H1 (cell line): ENCODE measurements at regions not wholly inside any gene's neighbourhood (a gene's known extent, or its start where the extent isn't known, plus 50 kb on each side); places are given as distances from the start of the nearest gene placed in this dataset.

ENCODE experiments used
- CTCF ChIA-PET: fragments of 300-600 bp; sonication (Branson Sonifier 250); formaldehyde crosslinking; loops from one replicate; lab custom pipeline; 2021; ENCODE audit not compliant: partially characterized antibody; lab: Charles Lee
- POLR2A ChIA-PET: fragments of 300-600 bp; sonication (Branson Sonifier 250); formaldehyde crosslinking; loops from one replicate; lab custom pipeline; 2021; ENCODE audit warnings: inconsistent platforms; ENCODE audit not compliant: partially characterized antibody; lab: Charles Lee
- DNase-seq, 2 experiments: peaks; one replicate each; pipeline versions ENCODE4 v3.0.0 to v3.0.0-alpha.2; 2010 to 2022; ENCODE audit warnings: low spot score in 2 of 2, low read depth in 1 of 2, mixed read lengths in 1 of 2
- FAIRE-seq: peaks from 2 replicates; lab custom pipeline; 2011; peaks lifted over from hg19 to GRCh38; lab: Jason Lieb, UNC
- H2AFZ ChIP-seq: 2 replicates; pipeline ENCODE4 v1.8.1; 2012; ENCODE audit warnings: low read length, inconsistent platforms
- H2AK5ac ChIP-seq: 2 replicates; pipeline ENCODE4 v1.6.1; 2013; ENCODE audit warnings: low read depth, low read length
- H2BK120ac ChIP-seq: replicated peaks from 2 replicates; pipeline ENCODE3; 2013; ENCODE audit warnings: low read depth, low read length, inconsistent platforms
- H2BK12ac ChIP-seq: 2 replicates; pipeline ENCODE4 v1.6.1; 2013; ENCODE audit warnings: low read depth, low read length
- H2BK15ac ChIP-seq: 2 replicates; pipeline ENCODE4 v1.6.1; 2013; ENCODE audit warnings: low read length
- H2BK20ac ChIP-seq: 2 replicates; pipeline ENCODE4 v1.6.1; 2013; ENCODE audit warnings: low read length
- H2BK5ac ChIP-seq: 2 replicates; pipeline ENCODE4 v1.6.1; 2013; ENCODE audit warnings: low read depth, low read length
- H3K14ac ChIP-seq: 2 replicates; pipeline ENCODE4 v1.6.1; 2013; ENCODE audit warnings: inconsistent platforms; ENCODE audit not compliant: insufficient read length
- H3K18ac ChIP-seq: 2 replicates; pipeline ENCODE4 v1.6.1; 2013; ENCODE audit warnings: low read length; ENCODE audit errors: extremely low read depth
- H3K23ac ChIP-seq: 2 replicates; pipeline ENCODE4 v1.6.1; 2013; ENCODE audit warnings: inconsistent platforms; ENCODE audit not compliant: insufficient read length
- H3K23me2 ChIP-seq: 2 replicates; pipeline ENCODE4 v1.6.1; 2013; ENCODE audit warnings: low read depth, low read length
- H3K27ac ChIP-seq: 2 replicates; pipeline ENCODE4 v1.6.1; 2011; ENCODE audit warnings: low read depth, low read length, inconsistent platforms
- H3K27me3 ChIP-seq, 4 experiments: replicated peaks in 1 of 4; 1 replicate in 1 of 4; 2 replicates in 3 of 4; pipeline versions ENCODE4 v1.6.1 to v1.8.1; 2011 to 2013; ENCODE audit warnings: low read length in 3 of 4, mild to moderate bottlenecking in 3 of 4, inconsistent platforms in 2 of 4, mixed read lengths in 2 of 4, moderate library complexity in 1 of 4; ENCODE audit not compliant: control insufficient read depth in 3 of 4, insufficient read depth in 3 of 4; ENCODE audit errors: extremely low read depth in 1 of 4
- H3K36me3 ChIP-seq, 4 experiments: 2 replicates each; pipeline versions ENCODE4 v1.6.1 to v1.8.1; 2011 to 2013; ENCODE audit warnings: mild to moderate bottlenecking in 4 of 4, low read length in 3 of 4, moderate library complexity in 2 of 4, control low read depth in 1 of 4, inconsistent platforms in 1 of 4; ENCODE audit not compliant: insufficient read depth in 4 of 4, control insufficient read depth in 2 of 4
- H3K4ac ChIP-seq: replicated peaks from 2 replicates; pipeline ENCODE3; 2013; ENCODE audit warnings: low read length, low read depth, mixed read lengths, inconsistent platforms; ENCODE audit not compliant: insufficient read length
- H3K4me1 ChIP-seq, 4 experiments: replicated peaks in 1 of 4; 1 replicate in 1 of 4; 2 replicates in 3 of 4; pipeline versions ENCODE4 v1.6.1 to v1.8.1; 2011 to 2013; ENCODE audit warnings: low read length in 3 of 4, inconsistent platforms in 2 of 4, mixed read lengths in 1 of 4; ENCODE audit not compliant: insufficient read depth in 4 of 4, control insufficient read depth in 3 of 4
- H3K4me2 ChIP-seq, 2 experiments: 2 replicates each; pipeline versions ENCODE4 v1.6.1 to v1.8.1; 2011 to 2013; ENCODE audit warnings: low read depth in 2 of 2, low read length in 2 of 2, control low read depth in 1 of 2, inconsistent platforms in 1 of 2, mild to moderate bottlenecking in 1 of 2; ENCODE audit not compliant: insufficient read depth in 1 of 2
- H3K4me3 ChIP-seq, 4 experiments: fragments of 200-600, 300-600 bp in 1 of 4; sonication (generic), shearing (Covaris generic), sonication (Bioruptor Twin) in 1 of 4; 2 replicates each; pipeline versions ENCODE4 v1.5.1 to v1.8.1; 2011 to 2016; ENCODE audit warnings: low read length in 4 of 4, low read depth in 3 of 4, control low read depth in 2 of 4, inconsistent platforms in 2 of 4, mild to moderate bottlenecking in 2 of 4, mixed read lengths in 1 of 4, moderate library complexity in 1 of 4; ENCODE audit not compliant: insufficient read depth in 2 of 4; ENCODE audit errors: extremely low read depth in 1 of 4
- H3K56ac ChIP-seq: replicated peaks from 2 replicates; pipeline ENCODE3; 2013; ENCODE audit warnings: low read depth, mild to moderate bottlenecking, mixed read lengths, low read length, inconsistent platforms; ENCODE audit not compliant: insufficient read length
- H3K79me1 ChIP-seq: 2 replicates; pipeline ENCODE4 v1.6.1; 2013; ENCODE audit warnings: low read depth, low read length, control low read depth
- H3K79me2 ChIP-seq, 2 experiments: 2 replicates each; pipeline versions ENCODE4 v1.6.1 to v1.8.1; 2012 to 2013; ENCODE audit warnings: low read length in 2 of 2, mild to moderate bottlenecking in 2 of 2, inconsistent platforms in 1 of 2; ENCODE audit not compliant: insufficient read depth in 2 of 2, control insufficient read depth in 1 of 2
- H3K9ac ChIP-seq, 4 experiments: replicated peaks in 1 of 4; 1 replicate in 1 of 4; 2 replicates in 3 of 4; pipeline versions ENCODE4 v1.6.1 to v1.8.1; 2011 to 2013; ENCODE audit warnings: low read depth in 3 of 4, low read length in 3 of 4, control low read depth in 2 of 4, mild to moderate bottlenecking in 2 of 4, moderate library complexity in 2 of 4, inconsistent platforms in 1 of 4; ENCODE audit errors: extremely low read depth in 1 of 4
- H3K9me3 ChIP-seq, 2 experiments: 2 replicates each; pipeline versions ENCODE4 v1.6.1 to v1.8.1; 2012 to 2013; ENCODE audit warnings: mild to moderate bottlenecking in 2 of 2, moderate library complexity in 2 of 2, control low read depth in 1 of 2, inconsistent platforms in 1 of 2, low read depth in 1 of 2, low read length in 1 of 2, mixed read lengths in 1 of 2; ENCODE audit not compliant: insufficient read depth in 2 of 2
- H4K20me1 ChIP-seq, 2 experiments: replicated peaks in 1 of 2; 2 replicates each; pipeline versions ENCODE3 to v1.8.1; 2011 to 2013; ENCODE audit warnings: inconsistent platforms in 2 of 2, low read length in 2 of 2, mild to moderate bottlenecking in 1 of 2; ENCODE audit not compliant: insufficient read depth in 2 of 2, control insufficient read depth in 1 of 2
- H4K5ac ChIP-seq: 2 replicates; pipeline ENCODE4 v1.6.1; 2013; ENCODE audit warnings: low read length, low read depth, mixed read lengths, inconsistent platforms; ENCODE audit not compliant: insufficient read length
- H4K8ac ChIP-seq: 2 replicates; pipeline ENCODE4 v1.8.0; 2013; ENCODE audit warnings: mild to moderate bottlenecking, moderate library complexity, low read length, inconsistent platforms; ENCODE audit not compliant: insufficient read depth; ENCODE audit errors: extremely low read depth
- H4K91ac ChIP-seq: replicated peaks from 2 replicates; pipeline ENCODE3; 2013; ENCODE audit warnings: low read length, mixed read lengths, inconsistent platforms; ENCODE audit not compliant: insufficient read length
- ATF2 ChIP-seq: IDR thresholded peaks from 2 replicates; pipeline ENCODE4 v1.6.1; 2012; ENCODE audit warnings: low read length, inconsistent platforms
- ATF3 ChIP-seq: IDR thresholded peaks from 2 replicates; pipeline ENCODE4 v1.6.1; 2011; ENCODE audit warnings: low read depth, mild to moderate bottlenecking, low read length; ENCODE audit not compliant: insufficient read depth
- CHD2 ChIP-seq: IDR thresholded peaks from 2 replicates; pipeline ENCODE4 v1.6.1; 2012; ENCODE audit warnings: low read length, improper control_type of control experiment
- CTCF ChIP-seq, 3 experiments: IDR thresholded peaks; 1 replicate in 2 of 3; 2 replicates in 1 of 3; pipeline versions ENCODE4 v1.5.1 to v1.6.1; 2011; ENCODE audit warnings: low read length in 3 of 3, mild to moderate bottlenecking in 3 of 3, inconsistent platforms in 2 of 3, low read depth in 1 of 3, moderate library complexity in 1 of 3; ENCODE audit not compliant: insufficient read depth in 1 of 3; ENCODE audit errors: control extremely low read depth in 1 of 3
- KDM5A ChIP-seq: fragments of 200-600 bp; IDR thresholded peaks from 2 replicates; pipeline ENCODE4 v1.7.1; 2012; ENCODE audit warnings: mild to moderate bottlenecking, low read length, inconsistent platforms, mixed read lengths
- POLR2A ChIP-seq, 2 experiments: IDR thresholded peaks; 1 replicate in 1 of 2; 2 replicates in 1 of 2; pipeline ENCODE4 v1.6.1; 2011; ENCODE audit warnings: low read depth in 2 of 2, low read length in 2 of 2, mild to moderate bottlenecking in 2 of 2; ENCODE audit errors: control extremely low read depth in 1 of 2
- POLR2AphosphoS5 ChIP-seq: IDR thresholded peaks from 2 replicates; pipeline ENCODE4 v1.6.1; 2011; ENCODE audit warnings: low read depth, low read length
- WGBS, 2 experiments: shearing (Covaris generic) in 1 of 2; methylation state at CpG; one replicate each; pipeline versions ENCODE4 v1.1.6 to v1.1.7; 2013 to 2015; ENCODE audit warnings: low lambda C conversion rate in 2 of 2, mixed read lengths in 2 of 2, inconsistent platforms in 1 of 2, low coverage in 1 of 2, missing lambda C conversion rate in 1 of 2; ENCODE audit not compliant: insufficient replicate concordance in 2 of 2, insufficient coverage in 1 of 2, insufficient read length in 1 of 2; ENCODE audit errors: extremely low coverage in 1 of 2, missing lambda C conversion rate in 1 of 2; 5-methylcytosine and 5-hydroxymethylcytosine counted together

GRCh38 chr9:85469041-85469440 is 272.7 kb downstream of the AGTPBP1 start:
- Histone ChIP-seq H3K4me2 (no peak overlapping the region), H3K79me2 (no peaks in the 10 kb centered on the region), H3K9me3 (no peaks in the 10 kb centered on the region), H3K4ac (no peak overlapping the region), H3K27me3 (no peaks in the 10 kb centered on the region), H3K4me1 (peaks cover 0 to 3% (median 0%) of the 10 kb centered on the region in 4 experiments; a peak in 1 of 7 replicates), H4K8ac (no peak overlapping the region; the same call in 1 of the 2 replicates), H3K18ac (no peak overlapping the region), H3K36me3 (no peaks in the 10 kb centered on the region), H2BK5ac (no peak overlapping the region; the same call in 1 of the 2 replicates), H3K9ac (no peak overlapping the region), H3K23ac (no peak overlapping the region), H3K4me3 (no peak overlapping the region), H3K79me1 (no peaks in the 10 kb centered on the region), H2BK12ac (no peak overlapping the region), H3K27ac (no peak overlapping the region), H3K23me2 (no peaks in the 10 kb centered on the region), H2AFZ (no peak overlapping the region), H2BK20ac (no peak overlapping the region), H4K91ac (no peak overlapping the region), H3K14ac (no peak overlapping the region), H3K56ac (no peak overlapping the region), H2BK15ac (no peak overlapping the region), H4K5ac (no peak overlapping the region), H4K20me1 (no peaks in the 10 kb centered on the region), H2AK5ac (no peak overlapping the region), H2BK120ac (no peak overlapping the region)
- CTCF ChIA-PET, result no interaction called here
- WGBS, 2 experiments, result 89% methylated on average over 10 of the region's 10 CpGs; no CpG with 5 or more reads in 1 of the 2 experiments
- no peak for FAIRE-seq
- DNase-seq, result no peak
- POLR2A ChIA-PET, result no interaction called here
- TF ChIP-seq ATF3, result no peak
- no peak for TF ChIP-seq POLR2AphosphoS5
- TF ChIP-seq ATF2, result no peak
- no peak for TF ChIP-seq CTCF (IDR thresholded peaks at IDR 0.05; ENCODE audit: control extremely low read depth in 1 of 3, insufficient read depth in 1 of 3, low read depth in 1 of 3, low read length in 3 of 3)
- no peak for TF ChIP-seq CHD2
- TF ChIP-seq POLR2A (IDR thresholded peaks at IDR 0.05; ENCODE audit: control extremely low read depth in 1 of 2, low read depth in 2 of 2, low read length in 2 of 2), result no peak
- TF ChIP-seq KDM5A, result no peak
